ENCODE measurements at regions not wholly inside any gene's neighbourhood (a gene's known extent, or its start where the extent isn't known, plus 50 kb on each side); places are given as distances from the start of the nearest gene placed in this dataset.

- Histone ChIP-seq H3K9ac (ENCODE audit: insufficient read depth in 1 of 2, low read depth in 2 of 2, low read length in 2 of 2) (no peak overlapping the region), H3K4me3 (no peak overlapping the region), H3K27ac (ENCODE audit: extremely low read depth, low read depth, low read length) (no peak overlapping the region), H2AFZ (ENCODE audit: low read depth, low read length) (peak overlapping the region; percentile 34), H3K4me1 (replicated peaks in 1 of 2; ENCODE audit: control insufficient read depth in 2 of 2, insufficient read depth in 2 of 2, low read length in 2 of 2) (no peaks in the 10 kb centered on the region), H3K79me2 (ENCODE audit: control insufficient read depth, insufficient read depth, low read length) (no peaks in the 10 kb centered on the region), H3K9me3 (replicated peaks; ENCODE audit: control insufficient read depth, insufficient read depth, low read depth, low read length) (no peaks in the 10 kb centered on the region), H4K20me1 (replicated peaks; ENCODE audit: control insufficient read depth, insufficient read depth, low read length) (no peaks in the 10 kb centered on the region), H3K4me2 (ENCODE audit: insufficient read depth, low read length) (no peak overlapping the region), H3K27me3 (ENCODE audit: control insufficient read depth in 2 of 2, insufficient read depth in 2 of 2, low read length in 2 of 2) (no peaks in the 10 kb centered on the region), H3K36me3 (ENCODE audit: control insufficient read depth, insufficient read depth, low read length) (no peaks in the 10 kb centered on the region), H3K9me1 (ENCODE audit: control insufficient read depth, insufficient read depth, low read length) (no peaks in the 10 kb centered on the region)
- FAIRE-seq (no peak), DNase-seq (ENCODE audit: extremely low read depth in 1 of 4, low spot score in 3 of 4) (peak in 1 of 4 experiments; percentile 7), ATAC-seq (no peak; the same call in 2 of the 3 replicates)
- 10% methylated on average over 4 of the region's 4 CpGs for WGBS (ENCODE audit: insufficient coverage, low coverage, missing lambda C conversion rate)
- POLR2A ChIA-PET = interaction anchor here (0.5 kb wide), 1 partner anchor 1043 kb away, joined by 3 read pairs; no protein-coding TSS in a partner anchor
- no peak for TF ChIP-seq ZNF175 (CRISPR knock-in tag; IDR thresholded peaks at IDR 0.05; ENCODE audit: low read depth)
- no peak for TF ChIP-seq NR2C2 (CRISPR knock-in tag; IDR thresholded peaks at IDR 0.05)
- TF ChIP-seq NR2C2 (tag; IDR thresholded peaks at IDR 0.05) = no peak
- TF ChIP-seq TBL1XR1 (IDR thresholded peaks at IDR 0.05; ENCODE audit: low read length in 2 of 2) = no peak
- no peak for TF ChIP-seq ELK3 (CRISPR knock-in tag; IDR thresholded peaks at IDR 0.05)
- TF ChIP-seq ZNF444 (CRISPR knock-in tag; IDR thresholded peaks at IDR 0.05) = no peak
- no peak for TF ChIP-seq SIX5 (IDR thresholded peaks at IDR 0.05; ENCODE audit: borderline replicate concordance in 1 of 2, insufficient read depth in 1 of 2, low read depth in 1 of 2, low read length in 2 of 2)
- TF ChIP-seq ZNF76 (CRISPR knock-in tag; IDR thresholded peaks at IDR 0.05; ENCODE audit: borderline replicate concordance) = no peak
- no peak for TF ChIP-seq ZNF583 (CRISPR knock-in tag; IDR thresholded peaks at IDR 0.05)
- TF ChIP-seq EGR1 (conservative IDR thresholded peaks at IDR 0.05) = no peak
- no peak for TF ChIP-seq PHTF2 (CRISPR knock-in tag; IDR thresholded peaks at IDR 0.05)
- TF ChIP-seq MNT (conservative IDR thresholded peaks at IDR 0.05) = no peak
- TF ChIP-seq, protein P1, sequence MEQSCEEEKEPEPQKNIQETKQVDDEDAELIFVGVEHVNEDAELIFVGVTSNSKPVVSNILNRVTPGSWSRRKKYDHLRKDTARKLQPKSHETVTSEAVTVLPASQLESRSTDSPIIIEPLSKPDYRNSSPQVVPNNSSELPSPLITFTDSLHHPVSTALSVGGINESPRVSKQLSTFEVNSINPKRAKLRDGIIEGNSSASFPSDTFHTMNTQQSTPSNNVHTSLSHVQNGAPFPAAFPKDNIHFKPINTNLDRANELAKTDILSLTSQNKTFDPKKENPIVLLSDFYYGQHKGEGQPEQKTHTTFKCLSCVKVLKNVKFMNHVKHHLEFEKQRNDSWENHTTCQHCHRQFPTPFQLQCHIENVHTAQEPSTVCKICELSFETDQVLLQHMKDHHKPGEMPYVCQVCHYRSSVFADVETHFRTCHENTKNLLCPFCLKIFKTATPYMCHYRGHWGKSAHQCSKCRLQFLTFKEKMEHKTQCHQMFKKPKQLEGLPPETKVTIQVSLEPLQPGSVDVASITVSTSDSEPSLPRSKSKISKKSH (CRISPR knock-in tag; IDR thresholded peaks at IDR 0.05) = no peak
- no peak for TF ChIP-seq USF2 (CRISPR knock-in tag; IDR thresholded peaks at IDR 0.05)
- TF ChIP-seq SMARCE1 (IDR thresholded peaks at IDR 0.05) = no peak
- in situ Hi-C loops (cut with MboI) = no loop called here
- no TSS peak for BruUV-seq (replicated peaks)
- intact Hi-C loops (cut with micrococcal nuclease) = no loop called here
- CTCF ChIA-PET (ENCODE audit: low intra/inter-chr PET ratio) = no interaction called here
Observed at GRCh38 chr6:67248077-67248476, 1387.0 kb upstream of the ADGRB3 start.

Data from K562 (cell line).